ENCODE measurements at regions not wholly inside any gene's neighbourhood (a gene's known extent, or its start where the extent isn't known, plus 50 kb on each side); places are given as distances from the start of the nearest gene placed in this dataset.

DNA sequence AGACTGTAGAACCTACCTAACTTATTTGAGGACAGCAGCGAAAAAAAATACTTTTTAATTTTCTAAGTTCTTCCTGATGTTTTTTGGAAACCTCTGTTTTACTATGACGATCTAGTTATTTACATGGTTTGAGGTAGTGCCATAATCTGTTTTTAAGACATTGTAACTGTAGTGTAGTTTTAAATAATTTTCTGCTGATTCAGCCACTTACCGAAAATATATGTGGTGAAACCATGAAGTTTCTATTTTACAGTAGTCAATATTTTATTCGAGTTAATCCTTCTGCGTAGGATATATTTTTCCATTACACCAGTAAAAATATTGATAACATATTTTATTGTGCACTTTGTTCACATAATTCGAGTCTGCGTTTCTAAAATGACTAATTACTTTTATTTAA lies 121.7 kb upstream of the RRP15 start:
- no peak for DNase-seq

DNA sequence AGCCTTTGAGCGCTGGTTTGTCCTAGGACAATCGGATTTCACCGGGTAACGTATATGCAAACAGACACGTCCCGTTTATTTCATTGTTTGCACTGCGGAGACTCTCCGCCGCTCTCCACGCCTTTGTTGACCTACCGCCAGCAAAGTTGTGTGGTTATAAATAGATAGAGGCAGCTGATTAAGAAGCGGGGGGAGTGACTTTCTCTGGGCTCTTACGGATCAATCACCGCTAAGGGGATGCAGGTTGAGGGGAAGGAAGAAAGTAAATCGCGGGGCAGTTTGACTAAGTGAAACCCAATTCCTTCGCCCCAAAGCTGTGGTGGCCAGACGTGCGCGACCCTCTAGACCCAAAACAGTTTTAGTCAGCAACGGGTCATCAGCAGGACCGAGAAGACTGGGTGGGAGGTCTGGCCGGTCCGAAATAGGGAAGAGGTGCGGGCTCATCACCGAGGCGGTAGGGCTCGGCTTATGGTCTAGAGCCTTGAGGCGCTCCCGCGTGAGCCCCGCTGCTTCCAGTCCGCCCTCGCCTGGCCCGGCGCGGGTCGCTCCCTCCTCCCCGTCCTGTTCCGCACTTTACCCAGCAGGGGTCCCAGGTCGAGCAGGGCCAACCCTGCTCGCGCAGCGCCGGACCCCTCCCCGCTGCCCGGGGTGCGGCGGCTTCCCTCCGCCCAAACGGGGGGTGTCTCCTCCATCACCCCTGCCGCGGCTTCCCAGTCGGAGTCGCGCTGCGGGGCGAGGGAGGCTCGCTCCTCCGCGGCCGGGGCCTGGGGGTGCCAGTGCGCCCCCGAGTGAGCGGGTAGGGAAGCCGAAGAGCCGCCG lies 120.8 kb upstream of the RRP15 start:
- DNase-seq = peak in 1 of 2 experiments; percentile 5

DNA sequence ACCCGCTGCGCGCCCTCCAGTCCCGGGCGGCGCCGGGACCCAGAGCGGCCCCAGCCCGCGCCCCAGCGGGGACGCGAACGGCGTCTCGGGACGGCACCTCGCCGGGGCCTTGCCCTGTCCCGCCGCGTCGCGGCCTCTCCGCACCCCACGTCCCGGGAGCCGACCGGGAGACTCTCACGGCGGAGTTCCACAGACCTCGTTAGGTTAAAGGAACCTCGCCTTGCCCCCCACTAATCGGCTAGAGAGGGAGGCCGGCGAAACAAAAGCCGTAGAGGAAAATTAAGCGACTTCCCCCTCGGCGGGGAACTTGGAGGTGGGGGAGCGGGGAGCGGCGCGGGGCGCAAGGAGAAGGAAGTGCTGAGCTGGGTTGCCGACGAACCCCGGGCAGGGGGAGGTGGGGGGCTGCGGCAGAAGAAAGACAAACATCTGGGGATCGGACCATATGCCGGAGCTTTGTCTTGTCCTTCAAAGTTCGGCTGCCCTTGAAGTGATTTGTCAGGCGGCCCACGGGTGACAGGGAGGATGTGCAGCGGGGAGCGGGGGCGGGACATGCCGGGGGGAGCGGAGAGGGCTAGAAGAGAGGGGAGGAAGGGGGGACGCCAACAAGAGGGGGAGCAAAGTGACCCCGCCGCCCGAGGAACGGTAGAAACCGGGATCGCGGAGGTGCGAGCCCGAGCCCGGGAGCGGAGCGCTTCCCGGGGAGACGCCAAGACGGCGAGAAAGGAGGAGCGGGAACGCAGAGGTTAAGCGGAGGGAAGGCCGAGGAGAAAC lies 120.0 kb upstream of the RRP15 start:
- peak in 1 of 2 experiments; percentile 12 for DNase-seq

DNA sequence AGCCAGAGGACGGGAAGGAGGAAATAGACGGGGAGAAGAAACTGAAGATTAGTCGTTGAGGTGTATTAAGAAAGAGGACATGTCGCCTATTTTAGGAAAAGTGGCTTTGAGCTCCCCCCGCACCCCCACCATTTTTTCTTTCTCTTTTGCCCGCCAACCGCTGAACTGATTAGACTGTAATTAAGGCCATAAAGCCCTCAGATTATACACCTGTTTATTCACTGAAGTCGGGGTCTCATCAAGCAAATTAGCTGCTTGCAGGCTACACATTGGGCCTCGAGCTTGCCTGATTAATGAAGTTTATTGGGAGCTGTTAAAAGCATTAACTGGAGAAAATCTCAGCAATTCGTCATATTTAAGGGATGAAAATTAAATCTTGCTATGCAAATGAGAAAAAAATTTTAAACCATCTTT lies 119.4 kb upstream of the RRP15 start:
- DNase-seq = no peak

DNA sequence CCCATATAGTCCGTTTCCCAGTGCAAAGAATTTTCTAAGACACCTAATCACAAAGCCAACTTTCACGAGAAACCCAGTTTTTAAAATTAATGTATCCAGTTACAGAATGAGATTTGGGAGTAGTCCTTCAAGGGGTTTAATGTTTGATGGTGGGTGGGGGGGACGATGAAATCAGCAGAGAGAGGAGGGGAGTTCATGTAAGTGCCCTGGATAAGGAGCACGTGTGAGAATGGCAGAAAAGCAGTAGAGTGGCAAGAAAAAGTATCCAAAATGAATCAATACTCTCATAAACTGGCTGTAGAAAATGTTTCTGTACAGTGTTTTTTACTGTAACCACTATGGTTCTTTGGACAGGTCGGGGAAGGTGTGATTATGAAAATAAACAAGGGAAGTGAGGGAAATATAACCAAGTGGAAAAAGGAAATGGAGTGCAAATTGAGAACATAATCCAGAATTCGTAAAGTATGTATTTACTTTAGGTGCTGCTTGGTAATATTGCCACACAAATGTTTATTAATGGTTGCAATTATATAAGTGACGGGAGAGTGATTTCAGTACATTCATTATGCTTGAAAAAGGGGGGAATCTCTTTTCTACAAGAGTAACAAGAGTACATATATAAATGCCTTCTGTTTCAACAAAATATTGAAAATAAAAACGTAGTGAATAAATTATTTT lies 118.7 kb upstream of the RRP15 start:
- DNase-seq = no peak

DNA sequence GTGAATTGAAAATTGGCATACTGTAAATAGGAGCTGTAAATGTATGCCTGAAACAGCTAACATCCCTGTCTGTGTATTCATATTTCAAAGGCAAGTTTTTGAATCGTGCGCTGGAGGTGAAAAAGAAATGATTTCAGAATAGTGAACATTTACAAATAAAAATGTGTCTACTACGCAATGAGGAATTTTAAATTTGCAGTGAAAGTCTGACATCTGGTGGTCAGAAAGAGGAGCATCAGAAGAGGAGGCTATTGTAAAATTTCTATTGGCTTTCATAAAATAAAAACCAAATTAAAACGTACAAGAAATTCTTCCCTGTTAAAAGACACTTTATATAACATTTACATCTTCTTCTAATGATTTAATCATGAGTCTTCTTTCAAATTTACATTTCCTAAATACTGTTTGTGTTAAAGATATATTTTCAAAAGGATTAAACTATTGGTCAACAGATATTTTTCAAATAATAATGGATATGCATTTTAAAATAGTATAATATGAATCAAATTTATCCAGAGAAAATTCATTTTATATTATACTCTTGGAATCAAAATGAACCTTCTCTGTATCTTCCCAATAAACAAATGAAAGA lies 113.7 kb upstream of the RRP15 start:
- DNase-seq = no peak

DNA sequence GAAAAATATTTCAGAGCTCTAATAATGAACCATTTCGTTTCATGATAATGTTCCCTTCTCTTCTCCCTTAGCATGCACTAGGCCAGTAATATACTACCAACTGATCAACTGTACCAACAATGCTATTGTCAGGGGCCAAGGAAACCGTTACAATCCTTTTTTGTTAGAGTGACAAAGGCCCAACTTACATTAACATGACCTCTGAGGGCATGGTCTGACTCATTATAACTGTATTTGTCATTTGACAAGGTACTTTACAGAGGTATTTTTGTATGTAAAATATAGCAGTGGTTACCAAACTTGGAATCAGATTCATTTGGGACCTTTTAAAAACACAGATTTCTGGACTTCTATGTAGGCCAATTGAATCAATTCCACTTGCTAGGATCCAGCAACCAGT lies 102.6 kb upstream of the RRP15 start:
- no peak for DNase-seq

DNA sequence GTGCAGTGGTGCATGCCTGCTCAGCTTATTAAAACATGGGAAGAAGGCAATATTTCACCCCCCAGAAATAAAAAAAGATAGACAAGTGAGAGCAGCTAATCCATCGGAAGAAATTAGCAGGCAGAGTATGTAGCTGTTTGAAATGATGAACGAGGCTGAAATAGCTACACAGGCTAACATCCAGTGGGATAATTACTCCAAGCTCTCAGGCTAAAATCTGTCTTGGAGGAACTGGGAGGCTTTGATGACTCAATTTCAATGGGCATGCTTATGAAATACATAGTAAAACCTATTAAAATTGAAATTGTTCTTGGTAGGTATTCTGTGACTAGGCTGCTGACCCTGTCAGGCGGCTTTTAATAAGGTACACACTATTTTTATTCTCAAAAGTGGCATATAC lies 84.1 kb upstream of the RRP15 start:
- DNase-seq = no peak

DNA sequence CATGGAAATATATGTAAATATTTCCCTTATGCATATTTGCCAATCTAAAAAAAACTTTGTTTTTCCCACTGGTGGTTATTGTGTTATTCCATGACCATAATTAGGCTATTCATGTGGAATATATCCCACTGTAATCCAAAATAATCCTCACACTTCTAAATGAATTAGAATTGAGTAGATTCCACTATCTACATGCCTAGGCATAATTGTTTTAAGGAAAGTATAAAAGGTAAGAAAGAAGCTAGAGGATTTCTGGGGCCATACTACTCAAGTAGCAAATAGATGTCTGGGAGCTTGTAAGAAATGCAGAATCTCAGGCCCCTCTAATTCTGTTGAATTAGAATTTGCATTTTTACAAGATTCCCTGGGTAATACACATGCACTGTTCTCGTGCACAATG lies 83.5 kb upstream of the RRP15 start:
- no peak for DNase-seq

DNA sequence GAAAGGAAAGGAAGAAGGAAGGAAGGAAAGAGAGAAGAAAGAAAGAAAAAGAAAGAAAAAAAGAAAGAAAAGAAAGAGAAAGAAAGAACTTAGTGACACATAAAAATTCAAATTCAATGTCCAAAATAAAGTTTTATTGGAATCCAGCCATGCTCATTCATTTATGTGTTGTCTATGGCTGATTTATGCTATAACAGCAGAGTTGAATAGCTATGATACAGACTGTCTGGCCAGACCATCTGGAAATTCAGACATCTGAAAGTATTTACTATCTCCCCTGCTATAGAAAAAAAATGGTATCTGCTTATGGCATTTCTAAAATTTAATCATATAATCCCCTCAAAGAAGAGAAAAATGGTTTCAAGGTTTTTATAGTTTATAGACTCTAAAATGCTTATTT lies 79.4 kb upstream of the RRP15 start:
- no peak for DNase-seq

DNA sequence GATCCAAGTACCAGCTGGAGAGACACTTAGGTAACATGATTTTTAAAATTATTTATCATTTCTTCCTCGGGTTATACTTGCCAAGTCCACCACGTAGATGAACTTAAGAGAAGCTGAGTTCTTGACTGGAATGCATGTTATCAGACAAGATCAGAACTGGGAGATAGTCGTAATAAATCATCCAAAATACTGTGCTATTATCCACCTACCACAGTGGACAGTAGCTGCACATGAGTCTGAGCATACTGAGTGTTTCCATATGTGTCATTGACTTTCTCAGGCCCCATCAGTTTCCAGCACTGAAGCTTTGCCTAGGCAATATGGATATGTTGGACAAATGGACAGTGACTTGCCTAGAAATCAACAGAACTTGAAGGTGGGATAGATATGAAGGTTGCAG lies 77.9 kb upstream of the RRP15 start:
- no peak for DNase-seq

DNA sequence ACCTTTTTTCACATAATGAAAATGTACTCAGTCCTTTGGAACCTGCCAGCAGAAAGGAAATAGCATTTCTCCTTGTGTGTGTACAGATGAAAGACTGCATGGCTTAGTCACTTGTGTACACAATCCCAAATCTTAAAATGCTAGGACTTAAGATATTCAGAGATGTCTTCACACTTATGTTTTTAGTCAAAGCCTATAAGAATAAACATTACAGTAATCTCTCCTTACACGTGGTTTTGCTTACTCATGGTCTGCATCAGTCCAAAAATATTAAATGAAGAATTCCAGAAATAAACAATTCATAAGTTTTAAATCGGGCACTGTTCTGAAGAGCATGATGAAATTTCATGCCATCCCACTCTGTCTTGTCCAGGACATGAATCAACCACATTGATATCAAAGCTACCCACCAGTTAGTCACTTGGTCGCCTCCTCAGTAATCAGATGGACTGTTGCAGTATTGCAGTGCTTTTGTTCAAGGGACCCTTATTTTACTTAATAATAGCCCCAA lies 75.7 kb upstream of the RRP15 start:
- DNase-seq = no peak

DNA sequence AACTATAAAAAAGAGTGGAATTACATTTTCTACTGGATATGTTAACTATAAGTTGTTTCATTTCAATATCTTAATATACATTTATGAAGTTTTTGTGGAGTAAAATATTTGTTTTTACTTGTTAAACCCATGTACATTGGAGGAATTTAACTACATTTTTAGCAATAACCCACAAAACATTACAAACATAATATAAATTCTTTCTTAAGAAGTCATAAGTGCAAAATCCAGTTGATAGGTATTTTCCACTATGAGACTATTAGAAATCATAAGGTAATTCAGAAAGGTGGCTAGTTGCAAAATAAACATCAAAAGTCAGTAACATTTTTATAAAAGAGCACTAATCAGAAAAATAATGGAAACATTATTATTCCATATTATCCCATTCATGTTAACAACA lies 73.9 kb upstream of the RRP15 start:
- no peak for DNase-seq

DNA sequence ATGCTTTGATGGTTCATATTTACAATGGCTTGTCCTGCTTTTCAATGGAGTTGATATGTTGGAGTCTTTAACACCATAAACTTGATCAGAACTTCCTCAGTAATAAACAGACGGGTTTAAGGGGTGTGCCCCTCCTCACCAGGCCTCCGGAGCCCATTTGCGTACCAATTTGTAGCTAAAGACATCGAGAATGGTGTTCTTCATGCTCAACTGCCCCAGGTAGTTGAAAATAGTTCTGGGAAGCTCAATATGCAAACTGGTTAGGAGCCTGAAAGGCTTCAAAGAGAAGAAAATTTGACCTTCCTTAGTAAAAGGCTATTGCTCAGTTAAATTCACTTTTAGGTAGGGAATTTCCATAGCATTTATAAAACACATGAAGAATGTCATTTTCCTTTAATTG lies 68.1 kb upstream of the RRP15 start:
- DNase-seq = no peak

DNA sequence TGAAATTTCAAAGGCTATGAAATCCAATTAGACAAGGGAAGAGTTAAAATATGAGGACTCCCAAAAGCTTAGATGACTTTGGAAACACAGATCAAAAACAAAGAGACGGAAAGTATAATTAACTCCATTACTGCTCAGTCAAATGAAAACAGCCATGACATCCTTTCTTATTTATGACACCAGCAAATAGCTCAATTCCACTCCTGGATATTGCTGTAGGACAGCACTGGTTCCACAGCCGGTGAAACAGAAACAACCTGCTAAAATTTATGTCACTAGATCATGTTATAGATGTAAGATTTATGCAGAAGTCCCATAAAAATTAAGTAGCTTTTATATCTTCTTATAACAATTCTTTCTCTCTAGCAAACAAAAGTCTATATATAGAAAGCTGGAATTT lies 65.6 kb upstream of the RRP15 start:
- DNase-seq = no peak

DNA sequence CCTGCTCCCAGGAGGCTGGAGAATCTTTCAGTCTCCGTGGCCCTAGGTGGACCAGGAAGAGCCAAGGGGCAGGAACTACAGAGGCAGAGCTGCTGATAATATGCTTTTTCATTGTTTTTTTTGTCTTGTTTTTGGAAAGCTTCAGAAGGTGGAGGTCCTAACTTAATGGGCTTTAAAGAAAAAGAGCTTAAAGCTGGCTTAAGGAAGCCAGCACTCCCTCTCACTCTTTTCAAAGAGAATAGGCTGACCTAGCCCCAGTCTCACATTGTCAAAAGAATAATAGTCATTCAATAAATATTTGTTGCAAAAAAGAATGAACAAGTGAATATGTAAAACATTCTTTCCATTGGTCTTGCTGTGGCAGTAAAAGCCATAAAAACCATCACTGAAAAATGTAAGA lies 61.0 kb upstream of the RRP15 start:
- DNase-seq = no peak

DNA sequence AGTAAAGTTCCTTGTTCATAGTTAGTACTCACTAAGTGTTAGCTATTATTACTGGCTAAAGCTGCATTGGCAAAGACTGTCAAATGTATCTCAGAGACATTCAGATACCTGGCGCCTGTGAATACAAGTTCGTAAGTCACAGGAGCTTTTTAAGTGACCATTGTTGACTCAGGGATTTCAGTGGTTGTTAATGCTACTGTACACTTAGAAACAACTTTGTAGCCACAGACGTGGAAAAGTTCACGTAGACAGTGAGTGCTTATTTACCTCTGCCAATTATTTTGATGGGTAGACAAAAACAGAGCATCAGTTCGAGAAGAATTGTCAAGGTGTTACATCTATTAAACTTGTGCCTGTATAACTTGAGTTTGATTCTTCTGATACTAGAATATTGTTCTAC lies 59.1 kb upstream of the RRP15 start:
- no peak for DNase-seq
